Activated CD4-positive, alpha-beta T cell treated with anti-CD3 and anti-CD28 coated beads, Interleukin-2, amount 50 U/mL, for 48 hours (primary cell): ENCODE measurements at regions not wholly inside any gene's neighbourhood (a gene's known extent, or its start where the extent isn't known, plus 50 kb on each side); places are given as distances from the start of the nearest gene placed in this dataset.

Experiments
- DNase-seq, 2 experiments: peaks; one replicate each; pipeline ENCODE4 v3.0.0-alpha.2; 2020

GRCh38 chr6:4549556-4550226 is 226.5 kb upstream of the CDYL start:
- DNase-seq, result no peak

- no peak for DNase-seq
Observed at GRCh38 chr6:4545893-4546292, 230.3 kb upstream of the CDYL start.

GRCh38 chr6:4543596-4543995 is 232.6 kb upstream of the CDYL start:
- no peak for DNase-seq

GRCh38 chr6:4533576-4533975 is 242.6 kb upstream of the CDYL start:
- DNase-seq, result no peak

- DNase-seq, result no peak
Observed at GRCh38 chr6:4531406-4531805, 244.8 kb upstream of the CDYL start.

- no peak for DNase-seq
Observed at GRCh38 chr6:4522453-4522852, 253.8 kb upstream of the CDYL start.

- no peak for DNase-seq
Observed at GRCh38 chr6:4521070-4521469, 255.1 kb upstream of the CDYL start.

- no peak for DNase-seq
Observed at GRCh38 chr6:4518506-4518905, 257.7 kb upstream of the CDYL start.

- DNase-seq, result no peak
Observed at GRCh38 chr6:4516206-4516605, 260.0 kb upstream of the CDYL start.

GRCh38 chr6:4513561-4513960 is 262.6 kb upstream of the CDYL start:
- no peak for DNase-seq

GRCh38 chr6:4512051-4512471 is 264.1 kb upstream of the CDYL start:
- DNase-seq, result no peak

- no peak for DNase-seq
Observed at GRCh38 chr6:4511641-4512020, 264.6 kb upstream of the CDYL start.

- DNase-seq, result no peak
Observed at GRCh38 chr6:4510906-4511640, 265.1 kb upstream of the CDYL start.

GRCh38 chr6:4510317-4510716 is 265.9 kb upstream of the CDYL start:
- no peak for DNase-seq

GRCh38 chr6:4509506-4509905 is 266.7 kb upstream of the CDYL start:
- DNase-seq, result no peak

- no peak for DNase-seq
Observed at GRCh38 chr6:4506792-4507191, 269.4 kb upstream of the CDYL start.

- no peak for DNase-seq
Observed at GRCh38 chr6:4506223-4506622, 270.0 kb upstream of the CDYL start.

- DNase-seq, result no peak
Observed at GRCh38 chr6:4504700-4505099, 271.5 kb upstream of the CDYL start.

- no peak for DNase-seq
Observed at GRCh38 chr6:4503700-4504099, 272.5 kb upstream of the CDYL start.

GRCh38 chr6:4496284-4496683 is 279.9 kb upstream of the CDYL start:
- DNase-seq, result no peak

GRCh38 chr6:4491501-4492260 is 284.5 kb upstream of the CDYL start:
- DNase-seq, result no peak

GRCh38 chr6:4489538-4489937 is 286.7 kb upstream of the CDYL start:
- DNase-seq, result no peak

GRCh38 chr6:4488389-4488788 is 287.8 kb upstream of the CDYL start:
- DNase-seq, result no peak

GRCh38 chr6:4487538-4487937 is 288.7 kb upstream of the CDYL start:
- DNase-seq, result peak in 1 of 2 experiments; percentile 5
